ENCODE measurements at regions not wholly inside any gene's neighbourhood (a gene's known extent, or its start where the extent isn't known, plus 50 kb on each side); places are given as distances from the start of the nearest gene placed in this dataset.

DNA sequence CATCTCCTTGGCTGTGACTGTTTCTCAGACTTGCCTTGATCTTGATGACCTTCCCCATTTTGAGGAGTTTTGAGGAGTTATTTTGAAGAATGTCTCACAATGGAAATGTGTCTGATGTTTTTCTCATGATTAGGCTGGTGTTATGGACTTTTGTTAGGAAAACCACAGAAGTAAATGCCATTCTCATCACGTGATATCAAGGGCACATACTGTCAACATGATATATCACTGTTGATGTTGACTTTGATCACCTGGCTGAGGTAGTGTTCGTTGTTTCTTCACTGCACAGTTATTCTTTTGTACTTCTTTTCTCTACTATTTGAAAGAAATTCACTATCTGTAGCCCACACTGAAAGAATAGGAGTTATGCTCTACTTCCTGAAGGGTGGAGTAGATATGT lies 194.7 kb upstream of the MPHOSPH6 start:
- peak; percentile 7 for DNase-seq (ENCODE audit: low spot score)
- WGBS (ENCODE audit: low lambda C conversion rate), result 3% methylated on average over 2 of the region's 2 CpGs
- Histone ChIP-seq H3K27me3 (ENCODE audit: control insufficient read depth in 1 of 2, insufficient read depth in 2 of 2, low read length in 2 of 2) (peaks cover 0 to 6% of the 10 kb centered on the region in 2 experiments; a peak in 3 of 5 replicates), H3K4me1 (ENCODE audit: insufficient read depth, low read length) (no peaks in the 10 kb centered on the region), H3K9me3 (ENCODE audit: low read length) (no peaks in the 10 kb centered on the region), H4K20me1 (ENCODE audit: insufficient read depth, low read length) (no peaks in the 10 kb centered on the region), H3K79me2 (ENCODE audit: insufficient read depth, low read length) (no peaks in the 10 kb centered on the region), H3K27ac (ENCODE audit: extremely low read length, insufficient read depth, low read length) (no peak overlapping the region), H3K4me2 (ENCODE audit: low read depth, low read length) (no peak overlapping the region), H3K9ac (ENCODE audit: insufficient read depth, low read depth, low read length) (no peak overlapping the region), H3K36me3 (replicated peaks in 1 of 2; ENCODE audit: control insufficient read depth in 1 of 2, insufficient read depth in 2 of 2, low read length in 2 of 2) (no peaks in the 10 kb centered on the region), H2AFZ (ENCODE audit: low read length) (no peak overlapping the region), H3K4me3 (replicated peaks in 1 of 3; ENCODE audit: insufficient read depth in 1 of 3, low read depth in 2 of 3, low read length in 3 of 3) (no peak overlapping the region)
- POLR2A ChIA-PET, result no interaction called here
- CTCF ChIA-PET (ENCODE audit: low intra/inter-chr PET ratio, low total read pairs), result no interaction called here
- BruUV-seq (replicated peaks), result no TSS peak
- ATAC-seq, result no peak
- in situ Hi-C loops (cut with HindIII; ENCODE audit: extremely low pct_ligation_motif_present, low pct_unique_long_range_greater_than_20kb), result no loop called here
- no peak for TF ChIP-seq NCOA5 (CRISPR knock-in tag; IDR thresholded peaks at IDR 0.05)
- TF ChIP-seq ZMYM4 (CRISPR knock-in tag; IDR thresholded peaks at IDR 0.05), result no peak
- TF ChIP-seq NR2F2 (IDR thresholded peaks at IDR 0.05; ENCODE audit: borderline replicate concordance, low read depth), result no peak
- no peak for TF ChIP-seq NFKB2 (CRISPR knock-in tag; IDR thresholded peaks at IDR 0.05; ENCODE audit: borderline replicate concordance)
- TF ChIP-seq MAX (IDR thresholded peaks at IDR 0.05), result no peak
- TF ChIP-seq NFE2L1 (CRISPR knock-in tag; IDR thresholded peaks at IDR 0.05; ENCODE audit: borderline replicate concordance), result no peak
- no peak for TF ChIP-seq REXO4 (CRISPR knock-in tag; IDR thresholded peaks at IDR 0.05; ENCODE audit: borderline replicate concordance)
- no peak for TF ChIP-seq ZBTB4 (CRISPR knock-in tag; IDR thresholded peaks at IDR 0.05; ENCODE audit: borderline replicate concordance)
- no peak for TF ChIP-seq JUND (CRISPR knock-in tag; IDR thresholded peaks at IDR 0.05)
- no peak for TF ChIP-seq FOXA3 (CRISPR knock-in tag; IDR thresholded peaks at IDR 0.05)
- TF ChIP-seq TOE1 (CRISPR knock-in tag; IDR thresholded peaks at IDR 0.05), result no peak
- no peak for TF ChIP-seq ZFP90 (CRISPR knock-in tag; IDR thresholded peaks at IDR 0.05; ENCODE audit: borderline replicate concordance)
- no peak for TF ChIP-seq NFIB (CRISPR knock-in tag; IDR thresholded peaks at IDR 0.05; ENCODE audit: borderline replicate concordance)
- TF ChIP-seq MTA1 (CRISPR knock-in tag; IDR thresholded peaks at IDR 0.05; ENCODE audit: borderline replicate concordance), result no peak
- TF ChIP-seq MED13 (CRISPR knock-in tag; IDR thresholded peaks at IDR 0.05), result no peak
- intact Hi-C loops (cut with micrococcal nuclease; ENCODE audit: unreplicated experiment), result no loop called here
- peak; percentile 15 for FAIRE-seq
